Sigmoid colon (tissue), 4 donors: ENCODE measurements at regions not wholly inside any gene's neighbourhood (a gene's known extent, or its start where the extent isn't known, plus 50 kb on each side); places are given as distances from the start of the nearest gene placed in this dataset.

ENCODE experiments used
- EP300 ChIP-seq, 4 donors: sonication (generic); formaldehyde crosslinking; IDR thresholded peaks; one replicate each; pipeline ENCODE4 v1.6.1; 2017; ENCODE audit warnings: antibody characterized with exemption in 4 of 4
- POLR2A ChIP-seq, 2 donors: fragments of 450-650 bp; IDR thresholded peaks; one replicate each; pipeline ENCODE4 v1.6.1; 2016; ENCODE audit warnings: antibody characterized with exemption in 2 of 2, mild to moderate bottlenecking in 2 of 2, moderate library complexity in 2 of 2
- POLR2AphosphoS5 ChIP-seq, 4 donors: sonication (generic); formaldehyde crosslinking; IDR thresholded peaks; one replicate each; pipeline ENCODE4 v1.6.1; 2017; ENCODE audit warnings: antibody characterized with exemption in 4 of 4
- TF ChIP-seq, protein P1 (sequence below), 4 experiments: fragments of 450-650 bp in 3 of 4; fragments of 200-600 bp in 1 of 4; IDR thresholded peaks; one replicate each; pipeline ENCODE4 v1.5.1; 2016 to 2019; ENCODE audit warnings: antibody characterized with exemption in 4 of 4, mild to moderate bottlenecking in 3 of 4, moderate library complexity in 2 of 4

DNA sequence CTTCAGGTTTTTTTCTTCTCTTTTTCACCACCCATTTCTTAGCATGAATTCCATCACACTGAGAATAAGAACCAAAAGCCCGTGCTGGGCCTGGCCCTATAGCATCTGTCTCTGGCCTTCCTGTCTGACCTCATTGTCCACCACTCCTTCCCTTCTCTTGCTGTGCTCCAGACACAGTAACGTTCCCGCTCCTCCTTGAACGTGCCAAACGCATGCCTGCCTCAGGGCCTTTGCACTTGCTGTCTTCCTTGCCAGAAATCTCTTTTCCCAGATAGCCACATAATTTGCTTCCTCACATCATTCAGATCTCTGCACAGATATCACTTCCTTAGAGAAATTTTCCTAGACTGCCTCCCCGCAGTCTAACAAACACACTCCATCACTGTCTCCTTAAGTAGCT, 119.6 kb upstream of the CPSF6 start:
- TF ChIP-seq POLR2AphosphoS5 (IDR thresholded peaks at IDR 0.05) (no peak), POLR2A (IDR thresholded peaks at IDR 0.05) (no peak), EP300 (IDR thresholded peaks at IDR 0.05) (no peak)
- TF ChIP-seq, protein P1, sequence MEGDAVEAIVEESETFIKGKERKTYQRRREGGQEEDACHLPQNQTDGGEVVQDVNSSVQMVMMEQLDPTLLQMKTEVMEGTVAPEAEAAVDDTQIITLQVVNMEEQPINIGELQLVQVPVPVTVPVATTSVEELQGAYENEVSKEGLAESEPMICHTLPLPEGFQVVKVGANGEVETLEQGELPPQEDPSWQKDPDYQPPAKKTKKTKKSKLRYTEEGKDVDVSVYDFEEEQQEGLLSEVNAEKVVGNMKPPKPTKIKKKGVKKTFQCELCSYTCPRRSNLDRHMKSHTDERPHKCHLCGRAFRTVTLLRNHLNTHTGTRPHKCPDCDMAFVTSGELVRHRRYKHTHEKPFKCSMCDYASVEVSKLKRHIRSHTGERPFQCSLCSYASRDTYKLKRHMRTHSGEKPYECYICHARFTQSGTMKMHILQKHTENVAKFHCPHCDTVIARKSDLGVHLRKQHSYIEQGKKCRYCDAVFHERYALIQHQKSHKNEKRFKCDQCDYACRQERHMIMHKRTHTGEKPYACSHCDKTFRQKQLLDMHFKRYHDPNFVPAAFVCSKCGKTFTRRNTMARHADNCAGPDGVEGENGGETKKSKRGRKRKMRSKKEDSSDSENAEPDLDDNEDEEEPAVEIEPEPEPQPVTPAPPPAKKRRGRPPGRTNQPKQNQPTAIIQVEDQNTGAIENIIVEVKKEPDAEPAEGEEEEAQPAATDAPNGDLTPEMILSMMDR (IDR thresholded peaks at IDR 0.05) = no peak
